Naive B cell (primary cell): ENCODE measurements at regions not wholly inside any gene's neighbourhood (a gene's known extent, or its start where the extent isn't known, plus 50 kb on each side); places are given as distances from the start of the nearest gene placed in this dataset.
"Not testable (repeated sequence)": the region's sequence is repeated elsewhere in the genome, so short reads cannot be mapped to it uniquely, and the experiment has no call there.

Source experiments
- ATAC-seq, 2 donors: fragments of 150-1000 bp; cut with Tn5 transposase; 2 replicates each; pipeline ENCODE4 v1.10.0; 2021; ENCODE audit warnings: low read depth in 2 of 2, mild to moderate bottlenecking in 2 of 2, moderate library complexity in 2 of 2
- DNase-seq: peaks from one replicate; pipeline ENCODE4 v3.0.0; 2022
- H3K27ac Mint-ChIP-seq, 6 donors: one replicate each; pipeline ENCODE4 v1.8.0; 2020 to 2022; ENCODE audit warnings: mild to moderate bottlenecking in 6 of 6, mixed read lengths in 6 of 6, moderate library complexity in 5 of 6, inconsistent platforms in 2 of 6
- H3K27me3 Mint-ChIP-seq, 3 donors: one replicate each; pipeline ENCODE4 v1.8.0; 2021 to 2022; ENCODE audit warnings: mixed read lengths in 3 of 3, mild to moderate bottlenecking in 1 of 3
- H3K36me3 Mint-ChIP-seq, 2 donors: one replicate each; pipeline ENCODE4 v1.8.0; 2020 to 2022; ENCODE audit warnings: mixed read lengths in 2 of 2, inconsistent platforms in 1 of 2, mild to moderate bottlenecking in 1 of 2
- H3K4me1 Mint-ChIP-seq, 3 donors: one replicate each; pipeline ENCODE4 v1.8.0; 2020 to 2022; ENCODE audit warnings: mixed read lengths in 3 of 3, inconsistent platforms in 1 of 3, mild to moderate bottlenecking in 1 of 3, moderate library complexity in 1 of 3
- H3K4me3 Mint-ChIP-seq, 8 donors: one replicate each; pipeline ENCODE4 v1.8.0; 2020 to 2022; ENCODE audit warnings: mild to moderate bottlenecking in 8 of 8, mixed read lengths in 8 of 8, moderate library complexity in 8 of 8, inconsistent platforms in 2 of 8
- H3K9me3 Mint-ChIP-seq, 7 donors: one replicate each; pipeline ENCODE4 v1.8.0; 2020 to 2022; ENCODE audit warnings: mixed read lengths in 7 of 7, mild to moderate bottlenecking in 5 of 7, inconsistent platforms in 2 of 7, moderate library complexity in 1 of 7

GRCh38 chr16:22651111-22651817 lies 140.6 kb downstream of the NPIPB5 start:
- peak overlapping the region in 1 of 6 donors; percentile 10 for H3K27ac Mint-ChIP-seq
- DNase-seq, H3K4me3 Mint-ChIP-seq, H3K9me3 Mint-ChIP-seq, H3K36me3 Mint-ChIP-seq, ATAC-seq, H3K4me1 Mint-ChIP-seq: not testable (repeated sequence)
- H3K27me3 Mint-ChIP-seq, result peaks cover 22 to 31% (median 25%) of the 10 kb centered on the region in 3 donors

- Mint-ChIP-seq H3K4me3 (no peak overlapping the region), H3K4me1 (no peaks in the 10 kb centered on the region), H3K9me3 (peaks cover 0 to 5% (median 0%) of the 10 kb centered on the region in 7 donors), H3K27ac (no peak overlapping the region), H3K27me3 (peaks cover 22 to 32% (median 26%) of the 10 kb centered on the region in 3 donors), H3K36me3 (no peaks in the 10 kb centered on the region)
- no peak for ATAC-seq
- no peak for DNase-seq
Observed at GRCh38 chr16:22652463-22652845, 141.8 kb downstream of the NPIPB5 start.

DNA sequence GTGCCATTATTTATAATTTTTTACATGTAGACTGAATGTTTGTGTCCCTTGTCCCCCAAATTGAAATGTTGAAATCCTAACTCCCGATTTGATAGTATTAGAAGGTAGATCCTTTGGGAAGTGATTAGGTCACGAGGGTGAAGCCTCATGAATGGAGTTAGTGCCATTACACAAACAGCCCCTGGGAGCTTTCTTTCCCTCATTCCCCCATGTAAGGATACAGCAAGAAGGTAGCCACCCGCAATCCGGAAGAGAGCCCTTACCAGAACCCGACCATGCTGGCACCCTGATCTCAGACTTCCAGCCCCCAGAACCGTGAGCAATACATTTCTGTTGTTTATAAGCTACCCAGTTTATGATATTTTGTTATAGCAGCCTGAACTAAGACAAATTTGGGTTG lies 143.2 kb downstream of the NPIPB5 start:
- no peak for DNase-seq
- Mint-ChIP-seq H3K36me3 (no peaks in the 10 kb centered on the region), H3K27ac (no peak overlapping the region), H3K4me1 (no peaks in the 10 kb centered on the region), H3K4me3 (no peak overlapping the region), H3K27me3 (peaks cover 26 to 33% (median 27%) of the 10 kb centered on the region in 3 donors), H3K9me3 (peaks cover 0 to 5% (median 0%) of the 10 kb centered on the region in 7 donors)
- no peak for ATAC-seq

DNA sequence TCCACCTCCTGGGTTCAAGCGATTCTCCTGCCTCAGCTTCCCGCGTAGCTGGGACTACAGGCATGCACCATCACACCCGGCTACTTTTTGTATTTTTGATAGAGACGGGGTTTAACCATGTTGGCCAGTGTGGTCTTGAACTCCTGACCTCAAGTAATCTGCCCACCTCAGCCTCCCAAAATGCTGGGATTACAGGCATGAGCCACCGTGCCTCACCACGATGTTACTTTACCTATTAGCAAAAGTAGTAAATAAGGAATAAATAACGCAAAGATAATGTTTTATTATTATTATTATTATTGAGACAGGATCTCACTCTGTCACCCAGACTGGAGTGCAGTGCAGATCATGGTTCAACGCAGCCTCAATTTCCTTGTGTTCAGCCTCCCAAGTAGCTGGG lies 145.9 kb downstream of the NPIPB5 start:
- not testable (repeated sequence) for ATAC-seq, H3K4me1 Mint-ChIP-seq, H3K4me3 Mint-ChIP-seq, DNase-seq, H3K9me3 Mint-ChIP-seq, H3K27ac Mint-ChIP-seq, H3K36me3 Mint-ChIP-seq
- peaks cover 26 to 36% (median 27%) of the 10 kb centered on the region in 3 donors for H3K27me3 Mint-ChIP-seq

DNA sequence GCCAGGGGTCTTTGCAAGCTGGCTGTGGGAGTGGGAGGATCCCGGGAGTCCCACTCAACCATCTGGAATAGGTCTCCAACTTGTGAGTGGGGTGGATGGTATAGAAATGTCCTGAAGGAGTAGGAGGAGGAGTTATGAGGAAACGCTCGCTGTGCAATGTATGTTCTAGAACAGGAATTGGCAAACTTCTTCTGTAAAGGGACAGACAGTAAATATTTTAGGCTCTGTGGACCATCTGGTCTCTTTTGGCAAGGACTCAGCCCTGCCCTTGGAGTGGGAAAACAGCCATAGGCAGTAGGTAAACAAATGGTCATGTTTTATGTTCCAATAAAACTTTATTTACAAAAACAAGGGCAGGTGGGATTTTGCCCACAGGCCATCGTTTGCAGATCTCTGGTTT lies 149.2 kb downstream of the NPIPB5 start:
- peaks cover 0 to 5% (median 0%) of the 10 kb centered on the region in 7 donors for H3K9me3 Mint-ChIP-seq
- ATAC-seq (no peak), DNase-seq (no peak)
- no peaks in the 10 kb centered on the region for H3K4me1 Mint-ChIP-seq
- peaks cover 12 to 20% (median 18%) of the 10 kb centered on the region in 3 donors for H3K27me3 Mint-ChIP-seq
- no peak overlapping the region for H3K4me3 Mint-ChIP-seq
- no peaks in the 10 kb centered on the region for H3K36me3 Mint-ChIP-seq
- peak overlapping the region in 1 of 6 donors; percentile 52 for H3K27ac Mint-ChIP-seq

GRCh38 chr16:22660441-22661160 lies 149.9 kb downstream of the NPIPB5 start:
- Mint-ChIP-seq H3K9me3 (peaks cover 0 to 5% (median 0%) of the 10 kb centered on the region in 7 donors), H3K27me3 (peaks cover 7 to 13% (median 11%) of the 10 kb centered on the region in 3 donors), H3K27ac (no peak overlapping the region), H3K4me3 (no peak overlapping the region), H3K36me3 (no peaks in the 10 kb centered on the region), H3K4me1 (no peaks in the 10 kb centered on the region)
- DNase-seq, result no peak
- no peak for ATAC-seq

GRCh38 chr16:22661161-22661647 lies 150.5 kb downstream of the NPIPB5 start:
- H3K9me3 Mint-ChIP-seq, result peaks cover 0 to 5% (median 0%) of the 10 kb centered on the region in 7 donors
- H3K27me3 Mint-ChIP-seq, result peaks cover under 1 to 9% (median 5%) of the 10 kb centered on the region in 3 donors
- no peak overlapping the region for H3K4me3 Mint-ChIP-seq
- DNase-seq, result no peak
- H3K27ac Mint-ChIP-seq, result no peak overlapping the region
- no peaks in the 10 kb centered on the region for H3K4me1 Mint-ChIP-seq
- ATAC-seq, result no peak
- H3K36me3 Mint-ChIP-seq, result no peaks in the 10 kb centered on the region

DNA sequence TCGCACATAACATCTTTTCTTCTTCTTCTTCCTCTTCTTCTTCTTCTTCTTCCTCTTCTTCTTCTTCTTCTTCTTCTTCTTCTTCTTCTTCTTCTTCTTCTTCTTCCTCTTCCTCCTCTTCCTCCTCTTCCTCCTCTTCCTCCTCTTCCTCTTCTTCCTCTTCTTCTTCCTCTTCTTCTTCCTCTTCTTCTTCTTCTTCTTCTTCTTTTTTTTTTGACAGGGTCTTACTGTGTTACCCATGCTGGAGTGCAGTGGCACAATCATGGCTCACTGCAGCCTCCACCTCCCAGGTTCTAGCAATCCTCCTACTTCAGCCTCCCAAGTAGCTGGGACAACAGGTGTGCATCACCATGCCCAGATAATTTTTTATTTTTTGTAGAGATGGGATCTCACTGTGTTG lies 151.0 kb upstream of the HS3ST2 start:
- not testable (repeated sequence) for ATAC-seq, DNase-seq, H3K9me3 Mint-ChIP-seq, H3K4me1 Mint-ChIP-seq, H3K4me3 Mint-ChIP-seq, H3K27me3 Mint-ChIP-seq, H3K36me3 Mint-ChIP-seq, H3K27ac Mint-ChIP-seq

- DNase-seq (no peak), ATAC-seq (no peak)
- Mint-ChIP-seq H3K4me1 (no peaks in the 10 kb centered on the region), H3K9me3 (no peaks in the 10 kb centered on the region), H3K27ac (no peak overlapping the region), H3K4me3 (no peak overlapping the region), H3K36me3 (no peaks in the 10 kb centered on the region), H3K27me3 (peaks cover 0 to 8% (median 0%) of the 10 kb centered on the region in 3 donors)
Observed at GRCh38 chr16:22663389-22664064, 150.4 kb upstream of the HS3ST2 start.

DNA sequence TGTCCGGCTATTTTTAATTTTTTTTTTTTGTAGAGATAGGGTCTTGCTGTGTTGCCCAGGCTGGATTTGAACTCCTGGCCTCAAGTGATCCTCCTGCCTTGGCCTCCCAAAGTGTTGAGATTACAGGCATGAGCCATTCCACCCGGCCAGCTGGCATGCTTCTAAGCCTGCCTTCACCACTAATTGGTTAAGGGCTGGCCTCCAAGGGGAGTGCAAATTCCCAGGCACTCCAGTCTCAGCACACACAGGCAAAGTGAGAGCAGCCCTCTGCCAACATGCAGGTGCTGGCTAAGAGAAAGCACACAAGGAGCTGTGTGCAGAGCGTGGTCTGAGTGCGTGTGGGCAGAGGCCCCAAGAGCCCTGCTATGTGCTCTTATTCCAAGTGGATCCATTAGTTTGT lies 149.8 kb upstream of the HS3ST2 start:
- ATAC-seq, result no peak
- Mint-ChIP-seq H3K27ac (no peak overlapping the region), H3K27me3 (peaks cover 0 to 5% (median 0%) of the 10 kb centered on the region in 3 donors), H3K9me3 (no peaks in the 10 kb centered on the region), H3K36me3 (no peaks in the 10 kb centered on the region), H3K4me1 (no peaks in the 10 kb centered on the region), H3K4me3 (no peak overlapping the region)
- DNase-seq, result no peak

DNA sequence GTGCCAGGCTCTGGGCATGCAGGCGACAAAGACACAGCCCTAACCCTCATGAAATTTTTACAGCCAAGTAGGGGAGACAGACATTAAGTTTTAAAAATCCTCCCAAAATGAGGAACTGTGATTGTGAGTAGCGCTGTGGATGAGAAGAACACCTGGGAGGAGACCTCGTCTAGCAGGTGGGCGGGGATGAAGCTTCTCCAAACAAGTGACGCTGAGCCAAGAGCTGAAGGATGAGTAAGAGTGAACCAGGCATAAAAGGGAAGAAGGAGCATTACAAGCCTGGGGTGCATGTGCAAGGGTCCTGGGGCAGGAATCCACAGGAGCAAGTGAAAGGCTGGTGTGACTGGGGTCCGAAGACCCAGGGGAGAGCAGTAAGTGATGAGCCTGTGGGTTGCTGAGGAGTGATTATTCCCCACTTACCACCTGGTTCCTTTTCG lies 149.4 kb upstream of the HS3ST2 start:
- Mint-ChIP-seq H3K27me3 (peaks cover 0 to under 1% (median 0%) of the 10 kb centered on the region in 3 donors), H3K36me3 (no peaks in the 10 kb centered on the region), H3K27ac (no peak overlapping the region), H3K4me1 (no peaks in the 10 kb centered on the region), H3K9me3 (no peaks in the 10 kb centered on the region), H3K4me3 (no peak overlapping the region)
- DNase-seq (no peak), ATAC-seq (peak in 1 of 2 donors; percentile 52)

DNA sequence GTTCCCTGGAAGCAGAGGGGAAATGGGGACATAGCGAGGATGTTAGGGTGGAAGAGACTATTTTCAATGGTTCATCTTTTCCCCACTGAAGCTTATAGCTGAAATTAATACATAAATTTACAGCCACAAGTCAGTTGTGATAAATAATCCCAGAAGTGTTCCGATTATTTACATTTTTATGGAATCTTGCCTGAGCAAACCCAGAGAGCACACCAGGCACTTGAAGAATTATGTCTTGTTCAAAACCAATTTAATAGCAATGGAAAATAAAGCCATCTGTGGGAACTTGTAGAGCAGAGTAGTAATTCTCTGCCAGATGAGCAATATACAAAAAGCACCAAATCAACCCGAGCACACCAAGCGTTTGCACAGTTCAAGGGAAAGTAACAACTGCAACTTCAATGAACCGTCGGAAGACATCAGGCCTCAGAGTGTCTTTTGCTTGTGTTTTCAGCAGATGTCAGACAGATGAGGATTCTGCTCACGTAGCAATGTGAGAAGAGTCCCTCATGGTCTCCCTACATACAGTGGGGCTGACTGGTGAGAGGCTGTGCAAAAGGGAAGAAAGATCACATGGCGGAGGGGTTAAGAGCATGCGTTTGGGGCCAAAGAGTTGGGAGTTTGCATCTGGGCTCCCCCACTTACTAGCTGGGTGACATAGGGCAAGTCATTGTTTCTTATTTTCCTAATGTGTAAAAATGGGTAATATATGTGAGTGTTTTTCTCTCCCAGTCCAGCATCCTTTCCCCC lies 148.7 kb upstream of the HS3ST2 start:
- Mint-ChIP-seq H3K4me3 (no peak overlapping the region), H3K9me3 (no peaks in the 10 kb centered on the region), H3K4me1 (no peaks in the 10 kb centered on the region), H3K27me3 (no peaks in the 10 kb centered on the region), H3K36me3 (no peaks in the 10 kb centered on the region), H3K27ac (no peak overlapping the region)
- ATAC-seq (no peak), DNase-seq (no peak)

- Mint-ChIP-seq H3K4me1 (no peaks in the 10 kb centered on the region), H3K36me3 (no peaks in the 10 kb centered on the region), H3K27me3 (no peaks in the 10 kb centered on the region), H3K4me3 (no peak overlapping the region), H3K27ac (no peak overlapping the region), H3K9me3 (no peaks in the 10 kb centered on the region)
- DNase-seq (no peak), ATAC-seq (no peak)
Observed at GRCh38 chr16:22665803-22666202, 148.2 kb upstream of the HS3ST2 start.
